ENCODE measurements at regions not wholly inside any gene's neighbourhood (a gene's known extent, or its start where the extent isn't known, plus 50 kb on each side); places are given as distances from the start of the nearest gene placed in this dataset.
"Not testable (repeated sequence)": the region's sequence is repeated elsewhere in the genome, so short reads cannot be mapped to it uniquely, and the experiment has no call there.

DNA sequence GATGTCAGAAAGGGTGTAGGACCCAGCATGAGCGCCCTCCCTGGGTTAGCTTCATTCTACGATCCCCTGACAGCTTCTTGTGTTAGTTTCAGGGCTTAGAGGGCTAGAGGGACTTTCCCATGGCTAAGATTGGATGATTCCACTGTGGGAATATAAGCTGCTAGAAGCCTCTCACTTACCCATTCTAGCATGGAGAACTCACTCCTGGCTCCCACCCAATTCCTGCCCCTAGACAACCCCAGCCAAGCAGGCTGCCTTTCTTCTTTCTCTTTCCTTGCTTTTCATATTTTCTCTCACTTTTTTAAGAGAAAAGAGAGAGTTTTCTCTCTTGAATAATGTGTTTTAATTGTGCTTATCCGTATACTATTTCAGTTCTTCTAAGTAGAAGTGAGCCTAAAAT lies 335.1 kb upstream of the CNTN6 start:
- TF ChIP-seq, protein P1, sequence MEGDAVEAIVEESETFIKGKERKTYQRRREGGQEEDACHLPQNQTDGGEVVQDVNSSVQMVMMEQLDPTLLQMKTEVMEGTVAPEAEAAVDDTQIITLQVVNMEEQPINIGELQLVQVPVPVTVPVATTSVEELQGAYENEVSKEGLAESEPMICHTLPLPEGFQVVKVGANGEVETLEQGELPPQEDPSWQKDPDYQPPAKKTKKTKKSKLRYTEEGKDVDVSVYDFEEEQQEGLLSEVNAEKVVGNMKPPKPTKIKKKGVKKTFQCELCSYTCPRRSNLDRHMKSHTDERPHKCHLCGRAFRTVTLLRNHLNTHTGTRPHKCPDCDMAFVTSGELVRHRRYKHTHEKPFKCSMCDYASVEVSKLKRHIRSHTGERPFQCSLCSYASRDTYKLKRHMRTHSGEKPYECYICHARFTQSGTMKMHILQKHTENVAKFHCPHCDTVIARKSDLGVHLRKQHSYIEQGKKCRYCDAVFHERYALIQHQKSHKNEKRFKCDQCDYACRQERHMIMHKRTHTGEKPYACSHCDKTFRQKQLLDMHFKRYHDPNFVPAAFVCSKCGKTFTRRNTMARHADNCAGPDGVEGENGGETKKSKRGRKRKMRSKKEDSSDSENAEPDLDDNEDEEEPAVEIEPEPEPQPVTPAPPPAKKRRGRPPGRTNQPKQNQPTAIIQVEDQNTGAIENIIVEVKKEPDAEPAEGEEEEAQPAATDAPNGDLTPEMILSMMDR (IDR thresholded peaks at IDR 0.05; ENCODE audit: extremely low read depth, insufficient read depth, missing control alignments), result no peak
- in situ Hi-C loops (cut with MboI; ENCODE audit: low pct_unique_long_range_greater_than_20kb, low sequenced_read_pairs, unreplicated experiment), result no loop called here

DNA sequence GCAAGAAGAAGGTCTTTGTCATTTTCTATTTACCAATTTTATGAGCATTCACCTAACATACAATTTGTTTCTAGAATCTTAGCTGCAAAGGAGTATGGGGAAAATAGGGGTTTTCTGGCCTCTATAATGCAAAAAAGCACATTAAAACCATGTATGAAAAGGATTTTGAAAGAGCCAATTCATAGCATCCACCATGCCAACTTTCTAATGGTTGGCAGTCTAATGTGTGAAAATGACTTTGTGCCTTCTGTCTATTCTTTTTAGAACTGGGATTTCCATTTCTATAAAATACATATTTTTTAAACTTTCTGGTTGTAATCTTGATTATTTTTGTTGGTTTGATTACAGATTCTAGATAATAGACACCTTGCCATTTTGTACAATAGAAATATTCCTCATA lies 333.7 kb upstream of the CNTN6 start:
- DNase-seq (ENCODE audit: low spot score), result no peak
- TF ChIP-seq, protein P1 (IDR thresholded peaks at IDR 0.05; ENCODE audit: extremely low read depth, insufficient read depth, missing control alignments), result no peak
- in situ Hi-C loops (cut with MboI; ENCODE audit: low pct_unique_long_range_greater_than_20kb, low sequenced_read_pairs, unreplicated experiment), result no loop called here

More for the DNA sequence above, 335.1 kb upstream of the CNTN6 start:
- no peak for DNase-seq (ENCODE audit: low spot score)

DNA sequence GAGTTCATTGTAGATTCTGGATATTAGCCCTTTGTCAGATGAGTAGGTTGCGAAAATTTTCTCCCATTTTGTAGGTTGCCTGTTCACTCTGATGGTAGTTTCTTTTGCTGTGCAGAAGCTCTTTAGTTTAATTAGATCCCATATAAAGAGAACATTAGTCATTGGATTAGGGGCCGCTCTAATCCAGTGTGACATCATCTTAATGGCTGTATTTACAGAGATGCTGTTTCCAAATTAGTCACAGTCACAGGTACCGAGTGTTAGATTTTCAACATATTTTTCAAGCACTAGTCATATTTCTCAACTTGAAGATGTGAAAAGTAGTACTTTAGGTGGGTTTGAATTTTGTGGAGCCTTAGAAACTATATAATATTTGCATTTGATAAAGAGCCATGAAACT lies 319.4 kb upstream of the CNTN6 start:
- DNase-seq (ENCODE audit: low spot score); in situ Hi-C loops (cut with MboI; ENCODE audit: low pct_unique_long_range_greater_than_20kb, low sequenced_read_pairs, unreplicated experiment): not testable (repeated sequence)

DNA sequence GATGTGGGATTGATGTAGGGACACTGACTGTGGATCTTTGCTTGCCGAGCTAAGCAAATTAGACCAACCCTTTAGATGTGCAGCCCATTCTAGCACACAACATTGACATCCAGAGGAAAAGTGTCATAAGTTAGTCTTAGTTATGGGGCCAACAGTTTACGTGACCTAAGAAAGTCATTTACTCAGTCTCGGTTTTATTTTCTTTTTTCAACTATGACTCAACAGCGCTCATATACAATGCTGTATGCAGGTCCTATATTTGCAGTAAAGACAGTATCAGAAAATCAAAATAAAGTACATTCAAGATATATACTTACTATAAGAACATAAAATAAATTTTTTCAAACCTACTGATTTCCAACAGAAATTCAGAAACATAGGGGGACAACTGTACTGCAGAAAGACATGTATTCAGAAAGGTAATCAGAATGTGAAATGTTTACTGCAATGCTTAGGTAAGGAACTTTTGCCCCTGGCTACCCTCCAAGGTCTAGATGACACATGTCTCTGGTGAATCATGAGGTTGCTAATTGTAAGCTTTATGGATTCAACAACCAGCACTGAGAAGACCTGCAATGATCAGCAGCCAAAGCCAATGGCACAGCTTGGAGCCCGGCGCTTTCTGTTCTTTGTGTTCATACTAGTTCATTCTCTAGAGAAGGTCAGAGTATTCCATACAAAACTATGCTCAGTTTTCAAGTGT lies 317.5 kb upstream of the CNTN6 start:
- TF ChIP-seq, protein P1 (IDR thresholded peaks at IDR 0.05; ENCODE audit: extremely low read depth, insufficient read depth, missing control alignments), result no peak
- no peak for DNase-seq (ENCODE audit: low spot score)
- in situ Hi-C loops (cut with MboI; ENCODE audit: low pct_unique_long_range_greater_than_20kb, low sequenced_read_pairs, unreplicated experiment), result no loop called here

DNA sequence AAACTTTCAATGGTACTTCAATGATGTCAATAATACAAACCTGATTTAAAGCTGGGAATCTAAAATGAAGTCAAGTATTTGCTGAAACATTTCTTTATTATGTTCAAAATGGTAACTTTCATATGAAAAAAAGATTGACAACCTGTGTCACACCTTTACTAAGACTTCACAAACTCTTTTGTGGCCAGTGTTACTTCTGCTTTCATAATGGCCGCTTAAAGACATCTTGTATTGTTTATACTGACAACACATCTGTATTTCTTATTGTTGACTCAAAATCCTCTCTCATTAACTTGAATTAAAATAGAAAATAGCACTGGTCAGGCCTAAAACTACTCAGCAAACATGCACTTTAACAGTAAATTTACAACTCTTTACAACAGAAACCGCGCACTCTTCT lies 312.3 kb upstream of the CNTN6 start:
- in situ Hi-C loops (cut with MboI; ENCODE audit: low pct_unique_long_range_greater_than_20kb, low sequenced_read_pairs, unreplicated experiment), result no loop called here

DNA sequence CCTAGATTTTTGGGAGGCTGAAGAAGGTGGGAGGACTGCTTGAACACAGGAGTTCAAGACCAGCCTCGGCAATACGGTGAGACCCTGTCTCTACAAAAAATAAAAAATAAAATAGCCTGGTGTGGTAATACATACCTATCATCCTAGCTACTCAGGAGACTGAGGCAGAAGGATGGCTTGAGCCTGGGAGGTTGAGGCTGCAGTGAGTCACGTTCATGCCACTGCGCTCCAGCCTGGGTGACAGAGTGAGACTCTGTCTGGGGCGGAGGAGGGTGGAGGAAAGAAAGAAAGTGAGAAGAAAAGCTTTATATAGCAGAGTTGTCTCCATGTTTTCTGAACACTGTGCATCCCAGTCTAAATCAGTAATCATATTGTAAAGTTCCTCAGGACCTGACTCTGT lies 301.4 kb upstream of the CNTN6 start:
- DNase-seq (ENCODE audit: low spot score), result no peak
- TF ChIP-seq, protein P1 (IDR thresholded peaks at IDR 0.05; ENCODE audit: extremely low read depth, insufficient read depth, missing control alignments), result no peak
- in situ Hi-C loops (cut with MboI; ENCODE audit: low pct_unique_long_range_greater_than_20kb, low sequenced_read_pairs, unreplicated experiment), result no loop called here

More for the DNA sequence above, 312.3 kb upstream of the CNTN6 start:
- DNase-seq (ENCODE audit: low spot score), result no peak
- TF ChIP-seq, protein P1 (IDR thresholded peaks at IDR 0.05; ENCODE audit: extremely low read depth, insufficient read depth, missing control alignments), result no peak

DNA sequence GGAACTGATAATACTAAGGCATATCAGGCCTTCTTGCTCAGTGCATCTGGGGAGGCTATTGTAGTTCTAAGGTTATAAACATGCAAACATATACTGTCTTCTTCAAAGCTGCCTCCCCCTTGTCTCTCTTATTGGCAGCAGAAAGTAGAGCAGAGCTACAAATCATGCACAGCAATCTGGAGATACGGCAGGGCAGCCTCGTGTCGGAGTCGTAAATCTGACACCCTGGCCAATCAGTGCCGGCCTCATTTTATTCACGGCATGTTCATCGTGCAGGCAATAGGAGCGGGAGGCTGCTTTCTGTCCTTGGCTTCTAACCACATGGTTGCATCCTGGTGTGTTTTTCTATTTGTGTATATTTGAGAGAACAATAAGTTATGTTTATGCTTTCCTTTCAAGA lies 300.2 kb upstream of the CNTN6 start:
- no peak for DNase-seq (ENCODE audit: low spot score)
- TF ChIP-seq, protein P1 (IDR thresholded peaks at IDR 0.05; ENCODE audit: extremely low read depth, insufficient read depth, missing control alignments), result no peak
- in situ Hi-C loops (cut with MboI; ENCODE audit: low pct_unique_long_range_greater_than_20kb, low sequenced_read_pairs, unreplicated experiment), result no loop called here

Data from GM13977 (cell line).